A673 (cell line): ENCODE measurements at regions not wholly inside any gene's neighbourhood (a gene's known extent, or its start where the extent isn't known, plus 50 kb on each side); places are given as distances from the start of the nearest gene placed in this dataset.

Experiments used
- BruUV-seq: library from RNA; stranded (reverse); fragments of 400-500 nt; replicated peaks from 2 replicates; lab custom pipeline; 2021; lab: Mats Ljungman, UMichigan
- CTCF ChIA-PET: fragments of 300-600 bp; sonication (Branson Sonifier 250); formaldehyde crosslinking; loops from one replicate; lab custom pipeline; 2022; ENCODE audit warnings: antibody characterized with exemption; lab: Charles Lee
- POLR2A ChIA-PET: fragments of 300-600 bp; sonication (Branson Sonifier 250); formaldehyde crosslinking; loops from one replicate; lab custom pipeline; 2022; ENCODE audit warnings: antibody characterized with exemption; ENCODE audit not compliant: low non-redundant PET; lab: Charles Lee
- DNase-seq: peaks from one replicate; pipeline ENCODE4 v3.0.0-alpha.2; 2015; ENCODE audit warnings: low spot score
- H3K27ac ChIP-seq: fragments of 200-600 bp; sonication (generic); 2 replicates; pipeline ENCODE4 v1.5.1; 2016; ENCODE audit warnings: mixed run types, low read depth, mild to moderate bottlenecking, mixed read lengths, antibody characterized with exemption, low read length; ENCODE audit not compliant: poor library complexity, severe bottlenecking
- H3K27me3 ChIP-seq: fragments of 200-600 bp; sonication (generic); replicated peaks from 2 replicates; pipeline ENCODE4 v1.6.1; 2017; ENCODE audit warnings: mixed run types, low read depth, mild to moderate bottlenecking, mixed read lengths, antibody characterized with exemption, low read length; ENCODE audit not compliant: insufficient read depth, poor library complexity
- H3K36me3 ChIP-seq: fragments of 200-600 bp; sonication (generic); 2 replicates; pipeline ENCODE4 v1.6.1; 2016; ENCODE audit warnings: mixed run types, mild to moderate bottlenecking, mixed read lengths, antibody characterized with exemption, low read length; ENCODE audit not compliant: insufficient read depth, poor library complexity, severe bottlenecking
- H3K4me1 ChIP-seq: fragments of 200-600 bp; sonication (generic); 2 replicates; pipeline ENCODE4 v1.6.1; 2017; ENCODE audit warnings: mixed run types, mild to moderate bottlenecking, mixed read lengths, antibody characterized with exemption, low read length; ENCODE audit not compliant: insufficient read depth, poor library complexity, severe bottlenecking
- H3K4me3 ChIP-seq: fragments of 200-600 bp; sonication (generic); 2 replicates; pipeline ENCODE4 v1.5.1; 2016; ENCODE audit warnings: low read depth, mixed run types, mild to moderate bottlenecking, mixed read lengths, low read length; ENCODE audit not compliant: poor library complexity, severe bottlenecking
- H3K9me3 ChIP-seq: fragments of 200-600 bp; sonication (generic); 2 replicates; pipeline ENCODE4 v1.6.1; 2016; ENCODE audit warnings: mixed run types, low read depth, mild to moderate bottlenecking, mixed read lengths, antibody characterized with exemption, low read length; ENCODE audit not compliant: poor library complexity, severe bottlenecking
- CTCF ChIP-seq: fragments of 300-800, 200-600 bp; sonication (generic); conservative IDR thresholded peaks from 2 replicates; pipeline ENCODE4 v1.5.1; 2017; ENCODE audit warnings: low read depth, mild to moderate bottlenecking, antibody characterized with exemption, low read length, moderate library complexity, mixed read lengths
- EZH2 ChIP-seq: fragments of 200-600 bp; sonication (generic); IDR thresholded peaks from 2 replicates; pipeline ENCODE4 v1.6.1; 2017; ENCODE audit warnings: borderline replicate concordance, low read depth, mild to moderate bottlenecking, mixed read lengths, antibody characterized with exemption, low read length; ENCODE audit not compliant: poor library complexity, severe bottlenecking
- intact Hi-C: fragments of 100-400 bp; cut with micrococcal nuclease; formaldehyde crosslinking; loops from one replicate; pipeline ENCODE4 v1.10.0; 2022; ENCODE audit not compliant: unreplicated experiment

DNA sequence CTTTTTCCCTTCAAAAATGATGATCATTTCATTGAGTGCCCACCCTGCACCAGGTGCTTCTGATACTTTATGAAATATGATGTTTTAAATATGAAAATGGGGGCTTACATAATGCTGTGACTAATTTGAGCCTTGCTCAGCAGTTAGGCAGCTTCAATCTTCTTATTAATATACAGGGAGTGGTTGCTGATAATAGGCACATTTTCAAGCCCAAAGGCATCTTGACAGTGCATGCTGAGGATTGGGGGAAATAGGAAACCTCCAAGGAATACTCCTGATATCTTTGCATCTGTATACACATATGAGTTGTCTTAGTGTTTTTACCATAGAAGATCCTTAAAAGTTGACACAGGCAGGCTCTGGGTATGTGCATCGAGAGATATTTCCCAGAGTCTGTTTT, 262.3 kb upstream of the SASH1 start:
- intact Hi-C loops, result no loop called here
- no peak overlapping the region for H3K4me3 ChIP-seq
- no peaks in the 10 kb centered on the region for H3K9me3 ChIP-seq
- no peak overlapping the region for H3K27ac ChIP-seq
- TF ChIP-seq EZH2, result no peak
- TF ChIP-seq CTCF, result no peak
- H3K36me3 ChIP-seq, result no peaks in the 10 kb centered on the region
- ChIA-PET CTCF (no interaction called here), POLR2A (no interaction called here)
- no TSS peak for BruUV-seq
- H3K27me3 ChIP-seq, result no peaks in the 10 kb centered on the region
- no peak for DNase-seq
- no peaks in the 10 kb centered on the region for H3K4me1 ChIP-seq

DNA sequence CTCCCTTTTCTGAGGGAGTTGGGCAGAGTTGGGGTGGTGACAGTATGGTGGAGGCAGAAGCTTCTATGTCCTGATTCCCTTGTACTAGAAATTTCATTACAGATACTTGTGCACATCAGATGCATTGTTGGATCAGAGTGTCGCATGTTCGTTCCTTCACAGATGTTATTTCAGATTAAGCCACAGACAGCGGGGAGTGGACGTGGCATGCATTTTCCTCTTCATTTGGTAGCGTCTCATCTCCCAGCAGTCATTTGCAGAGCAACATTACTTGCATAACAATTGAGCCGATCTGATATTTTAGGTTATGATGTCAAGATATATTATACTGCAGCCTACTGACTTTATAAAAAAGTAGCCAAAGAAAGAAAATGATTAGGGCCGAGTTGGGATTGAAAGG, 261.6 kb upstream of the SASH1 start:
- CTCF ChIA-PET, result no interaction called here
- POLR2A ChIA-PET, result no interaction called here
- no peaks in the 10 kb centered on the region for H3K9me3 ChIP-seq
- intact Hi-C loops, result no loop called here
- H3K27ac ChIP-seq, result no peak overlapping the region
- no peak for DNase-seq
- no peaks in the 10 kb centered on the region for H3K4me1 ChIP-seq
- H3K27me3 ChIP-seq, result no peaks in the 10 kb centered on the region
- no peaks in the 10 kb centered on the region for H3K36me3 ChIP-seq
- no peak overlapping the region for H3K4me3 ChIP-seq
- TF ChIP-seq CTCF (no peak), EZH2 (no peak)
- BruUV-seq, result no TSS peak

GRCh38 chr6:148082044-148082443, 260.6 kb upstream of the SASH1 start:
- no TSS peak for BruUV-seq
- Histone ChIP-seq H3K4me1 (no peaks in the 10 kb centered on the region), H3K4me3 (no peak overlapping the region), H3K36me3 (no peaks in the 10 kb centered on the region), H3K9me3 (no peaks in the 10 kb centered on the region), H3K27me3 (no peaks in the 10 kb centered on the region), H3K27ac (no peak overlapping the region)
- DNase-seq, result no peak
- CTCF ChIA-PET, result no interaction called here
- POLR2A ChIA-PET, result interaction anchor here (0.6 kb wide), 1 partner anchor 449 kb away, joined by 3 read pairs; no protein-coding TSS in a partner anchor
- intact Hi-C loops, result no loop called here
- TF ChIP-seq EZH2 (no peak), CTCF (no peak)
